Ramos (cell line): ENCODE measurements at regions not wholly inside any gene's neighbourhood (a gene's known extent, or its start where the extent isn't known, plus 50 kb on each side); places are given as distances from the start of the nearest gene placed in this dataset.

ENCODE experiments used
- in situ Hi-C: fragments of 300-500 bp; cut with MboI; formaldehyde crosslinking; loops from one replicate; pipeline ENCODE4 v1.14.3; 2022; ENCODE audit warnings: low sequenced_read_pairs; ENCODE audit not compliant: unreplicated experiment

DNA sequence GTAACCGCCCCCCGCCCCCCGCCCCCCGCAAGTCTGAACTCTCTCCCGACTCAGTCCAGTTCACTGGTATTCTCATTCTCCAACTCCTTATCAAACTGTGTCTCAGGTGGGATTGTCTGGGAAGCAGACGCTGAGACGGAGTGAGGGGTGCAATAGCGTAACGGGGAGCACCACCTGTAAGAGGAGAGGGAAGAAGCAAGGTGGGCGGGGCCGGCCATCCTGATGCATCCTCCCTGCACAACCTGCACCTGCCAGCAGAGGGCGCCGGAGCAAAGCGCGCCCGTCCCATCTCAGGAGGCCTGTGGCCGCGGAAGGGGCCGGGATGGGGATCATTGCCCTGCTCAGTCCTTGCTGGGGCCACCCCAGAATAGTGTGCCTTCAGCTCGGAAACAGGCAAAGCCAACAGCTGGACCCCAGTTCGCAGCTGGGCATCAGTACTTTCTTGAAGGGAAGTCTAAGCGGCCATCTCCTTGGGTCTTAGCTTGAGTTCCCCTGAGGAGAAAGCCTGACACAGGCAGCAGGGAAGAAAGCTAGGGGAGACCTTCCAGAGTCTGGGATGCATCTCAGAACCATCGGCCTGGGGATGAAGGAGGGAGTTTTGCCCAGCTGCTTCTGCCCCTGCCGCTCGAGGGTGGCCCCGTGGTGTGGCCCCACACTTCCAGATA lies 208.0 kb downstream of the TFCP2L1 start:
- in situ Hi-C loops, result no loop called here

DNA sequence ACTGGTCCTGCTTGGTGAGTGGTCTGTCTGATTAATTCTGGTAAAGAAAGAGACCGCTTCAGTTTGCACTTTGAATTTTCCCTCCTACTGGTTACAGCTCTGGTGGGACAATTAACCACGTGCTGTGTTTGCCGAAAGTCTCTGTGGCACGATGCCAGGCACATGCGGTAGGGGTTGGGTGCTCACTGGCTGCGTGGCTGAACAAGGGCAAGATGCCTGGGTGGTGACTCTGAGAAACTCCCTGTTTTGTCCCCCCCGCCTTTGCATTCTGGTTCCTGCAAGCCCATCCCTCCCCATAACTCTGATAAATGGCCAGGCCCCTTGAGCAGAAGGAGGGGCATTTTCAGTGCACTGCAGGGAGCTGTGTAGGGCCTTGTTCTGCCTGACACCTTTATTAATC lies 206.1 kb downstream of the TFCP2L1 start:
- in situ Hi-C loops, result no loop called here

- in situ Hi-C loops, result loop anchor here (10.0 kb wide), 1 partner anchor 385 kb away; no protein-coding TSS in a partner anchor
Observed at GRCh38 chr2:121080013-121080772, 204.8 kb downstream of the TFCP2L1 start.

DNA sequence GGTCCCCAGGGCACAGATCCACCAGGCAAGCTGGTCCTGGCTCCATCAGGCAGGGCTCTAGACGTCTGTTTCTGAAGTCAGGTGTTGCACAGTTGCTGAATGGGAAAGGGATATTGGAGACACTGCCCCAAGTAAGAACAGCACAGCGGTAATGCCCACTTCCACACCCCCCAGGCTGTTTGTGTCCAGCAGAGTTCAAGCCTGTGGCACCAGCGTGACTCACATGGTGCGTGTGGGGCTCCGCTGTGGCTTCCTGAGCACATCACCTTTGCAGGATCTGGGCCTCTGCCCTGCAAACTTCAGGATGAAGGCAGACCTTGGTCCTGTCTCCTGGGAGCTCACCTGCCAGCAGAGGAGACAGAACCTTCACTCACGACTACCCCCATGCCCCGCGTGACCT lies 203.3 kb downstream of the TFCP2L1 start:
- in situ Hi-C loops, result loop anchor here (10.0 kb wide), 1 partner anchor 387 kb away; no protein-coding TSS in a partner anchor

DNA sequence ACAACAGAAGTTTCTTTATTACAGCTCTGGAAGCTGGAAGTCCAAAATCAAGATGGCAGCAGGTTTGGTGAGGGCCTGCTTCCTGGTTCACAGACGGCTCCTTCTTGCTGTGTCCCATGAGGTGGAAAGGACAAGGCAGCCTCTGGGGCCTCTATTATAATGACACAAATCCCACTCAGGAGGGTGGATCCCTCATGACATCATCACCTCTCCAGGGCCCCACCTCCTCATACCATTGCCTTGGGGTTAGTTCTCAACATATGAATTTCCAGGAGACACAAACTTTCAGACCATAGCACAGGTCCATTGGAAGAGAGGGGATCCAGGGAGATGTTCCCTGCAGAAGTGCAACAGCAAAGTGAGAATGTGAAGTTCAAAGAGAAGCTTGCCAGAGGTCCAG lies 202.8 kb downstream of the TFCP2L1 start:
- in situ Hi-C loops, result loop anchor here (10.0 kb wide), 1 partner anchor 387 kb away; no protein-coding TSS in a partner anchor

GRCh38 chr2:121084130-121084680 lies 200.8 kb downstream of the TFCP2L1 start:
- in situ Hi-C loops, result loop anchor here (10.0 kb wide), 1 partner anchor 389 kb away; no protein-coding TSS in a partner anchor

- in situ Hi-C loops, result loop anchor here (10.0 kb wide), 1 partner anchor 391 kb away; no protein-coding TSS in a partner anchor
Observed at GRCh38 chr2:121085801-121086200, 199.2 kb downstream of the TFCP2L1 start.

DNA sequence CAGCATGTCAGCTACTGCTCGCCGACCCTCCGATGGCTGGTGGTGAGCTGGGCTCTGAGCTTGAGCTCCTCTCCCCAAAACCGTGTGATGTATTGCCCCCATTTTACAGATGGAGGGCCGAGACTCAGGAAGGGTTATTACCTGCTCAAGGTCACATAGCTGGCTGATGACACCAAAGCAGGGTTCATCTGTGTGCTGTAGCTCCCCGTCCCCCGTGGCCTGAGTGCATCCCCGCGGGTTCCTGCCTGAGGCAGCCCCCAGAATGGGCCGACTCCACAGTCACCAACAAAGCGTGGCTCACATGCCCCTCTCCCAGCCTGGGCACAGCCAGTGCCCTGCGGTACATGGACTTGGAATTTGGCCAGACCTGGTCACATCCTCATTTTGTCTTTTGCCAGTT lies 198.6 kb downstream of the TFCP2L1 start:
- in situ Hi-C loops, result loop anchor here (10.0 kb wide), 1 partner anchor 392 kb away; no protein-coding TSS in a partner anchor

DNA sequence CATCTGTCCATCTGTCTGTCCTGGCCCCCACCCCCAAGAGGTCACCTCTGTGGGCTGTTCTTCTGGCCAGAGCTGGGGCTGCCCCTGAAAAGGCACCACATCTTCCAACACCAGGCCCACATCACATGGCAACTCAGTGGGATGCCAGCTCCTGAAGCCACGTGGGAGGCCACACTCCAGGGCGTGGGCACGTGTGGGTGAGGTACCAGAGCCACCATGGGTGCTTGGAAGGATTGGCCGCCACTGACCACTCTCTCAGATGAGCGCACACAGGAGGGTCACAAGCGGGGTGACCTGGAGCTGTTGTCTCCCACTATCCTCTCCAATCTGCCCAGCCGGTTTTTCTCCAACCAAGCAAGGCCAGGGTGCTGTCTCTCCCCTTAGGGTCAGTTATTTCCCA lies 197.9 kb downstream of the TFCP2L1 start:
- in situ Hi-C loops, result loop anchor here (10.0 kb wide), 1 partner anchor 392 kb away; no protein-coding TSS in a partner anchor

GRCh38 chr2:121088251-121089165 lies 196.5 kb downstream of the TFCP2L1 start:
- in situ Hi-C loops, result loop anchor here (10.0 kb wide), 1 partner anchor 394 kb away; no protein-coding TSS in a partner anchor

DNA sequence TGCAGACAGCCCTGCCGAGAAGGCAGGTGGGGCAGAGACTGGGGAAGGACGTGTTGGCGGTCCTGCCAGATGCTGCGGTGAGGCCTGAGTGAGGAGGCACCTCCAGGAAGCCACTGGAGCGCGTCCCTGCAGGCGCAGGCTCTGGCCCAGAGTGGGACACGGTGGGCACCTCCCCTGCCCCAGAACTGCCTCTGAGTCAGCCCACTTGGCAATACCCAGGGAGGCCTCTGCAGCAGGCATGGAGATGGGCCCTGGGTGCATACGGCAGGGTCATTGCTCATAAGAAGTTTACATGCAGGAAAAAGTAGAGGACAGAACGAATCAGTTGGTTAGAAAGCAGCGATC lies 195.9 kb downstream of the TFCP2L1 start:
- in situ Hi-C loops, result loop anchor here (10.0 kb wide), 1 partner anchor 394 kb away; no protein-coding TSS in a partner anchor

DNA sequence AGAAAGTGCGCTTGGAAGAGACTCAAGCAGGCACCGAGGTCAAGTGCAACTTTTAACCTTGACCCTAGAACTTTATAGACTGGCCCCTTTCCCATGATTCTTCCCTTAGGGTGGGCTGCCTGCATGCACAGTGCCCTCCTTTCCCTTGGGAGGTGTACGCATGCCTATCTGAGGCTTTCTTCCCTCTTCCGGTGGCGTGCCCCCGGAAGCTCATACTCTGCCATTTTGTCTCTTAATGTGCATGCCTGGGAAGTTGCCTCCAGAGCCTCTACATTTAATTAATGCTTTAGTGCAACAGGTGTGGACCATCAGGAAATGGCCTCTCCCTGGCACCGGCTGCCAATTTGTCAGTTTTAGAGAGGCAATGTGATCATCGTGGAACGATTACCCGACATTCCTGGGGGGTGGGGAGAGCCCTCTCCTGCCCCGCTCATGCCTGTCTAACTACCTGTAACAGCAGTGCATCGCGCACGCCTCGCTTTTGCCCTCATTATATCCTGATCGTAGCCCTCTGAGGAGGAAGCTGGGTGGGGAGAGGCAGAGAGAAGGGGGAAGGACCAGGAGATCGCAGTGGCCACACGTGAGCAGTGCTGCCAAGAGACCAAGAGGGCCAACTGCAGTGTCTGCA lies 194.8 kb downstream of the TFCP2L1 start:
- in situ Hi-C loops, result no loop called here

- in situ Hi-C loops, result no loop called here
Observed at GRCh38 chr2:121092095-121092494, 192.9 kb downstream of the TFCP2L1 start.

GRCh38 chr2:121093692-121094091 lies 191.3 kb downstream of the TFCP2L1 start:
- in situ Hi-C loops, result no loop called here

DNA sequence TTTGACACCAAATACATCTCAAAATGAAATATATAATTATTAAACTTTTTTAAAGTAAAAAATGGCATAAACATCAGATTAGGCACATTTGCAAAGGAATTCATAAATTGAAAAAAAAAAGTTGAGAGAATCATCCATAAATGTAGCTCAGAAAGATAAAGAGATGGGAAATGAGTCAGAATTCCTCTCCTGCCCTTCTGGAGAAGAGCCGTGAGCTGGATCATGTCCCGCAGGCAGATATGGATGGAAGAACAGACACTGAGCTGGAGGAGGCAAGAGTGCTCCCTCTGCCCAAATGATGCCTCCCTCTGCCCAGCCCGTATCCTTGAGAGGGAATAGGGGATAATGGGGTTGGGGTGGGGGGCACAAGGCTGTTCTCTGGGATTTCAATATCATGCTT lies 190.9 kb downstream of the TFCP2L1 start:
- in situ Hi-C loops, result no loop called here

DNA sequence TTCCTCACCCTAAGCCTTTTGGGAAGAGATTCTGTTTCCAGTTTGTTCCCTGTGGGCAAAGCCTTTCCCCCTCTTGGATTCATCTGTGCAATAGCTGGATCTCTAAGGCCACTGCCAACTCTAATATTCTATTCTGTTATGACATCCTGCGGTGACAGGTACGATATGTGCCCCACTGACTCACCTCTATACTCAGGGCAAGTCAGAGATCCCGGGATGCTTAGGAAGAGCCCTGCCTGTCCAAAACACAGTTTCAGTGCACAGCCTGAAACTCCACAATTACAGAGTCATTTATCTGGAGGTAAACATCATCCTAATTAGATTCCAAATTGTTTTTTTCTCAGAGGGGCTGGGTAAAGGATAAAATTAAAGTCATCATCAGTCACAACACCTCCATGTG lies 190.2 kb downstream of the TFCP2L1 start:
- in situ Hi-C loops, result no loop called here

GRCh38 chr2:121095257-121096080 lies 189.5 kb downstream of the TFCP2L1 start:
- in situ Hi-C loops, result no loop called here

DNA sequence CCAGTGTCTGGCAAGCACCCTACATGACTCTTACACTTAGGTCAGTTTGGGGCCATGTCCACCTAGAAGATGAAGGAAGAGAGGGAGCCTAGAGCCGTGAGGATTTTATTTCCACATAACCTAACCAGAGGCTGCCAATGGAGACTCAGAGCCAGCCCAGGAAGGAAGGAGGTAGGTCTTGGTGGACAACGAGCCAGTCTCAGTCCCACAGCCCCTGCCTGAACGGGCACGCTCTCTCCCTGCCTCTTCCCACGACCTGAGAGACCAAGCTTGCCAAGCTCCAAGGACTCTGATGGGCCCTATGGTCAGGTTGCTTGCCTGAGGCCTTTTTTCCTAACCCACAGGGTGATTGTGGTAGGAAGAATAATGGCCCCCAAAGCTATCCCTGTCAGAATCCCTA lies 188.4 kb downstream of the TFCP2L1 start:
- in situ Hi-C loops, result no loop called here

DNA sequence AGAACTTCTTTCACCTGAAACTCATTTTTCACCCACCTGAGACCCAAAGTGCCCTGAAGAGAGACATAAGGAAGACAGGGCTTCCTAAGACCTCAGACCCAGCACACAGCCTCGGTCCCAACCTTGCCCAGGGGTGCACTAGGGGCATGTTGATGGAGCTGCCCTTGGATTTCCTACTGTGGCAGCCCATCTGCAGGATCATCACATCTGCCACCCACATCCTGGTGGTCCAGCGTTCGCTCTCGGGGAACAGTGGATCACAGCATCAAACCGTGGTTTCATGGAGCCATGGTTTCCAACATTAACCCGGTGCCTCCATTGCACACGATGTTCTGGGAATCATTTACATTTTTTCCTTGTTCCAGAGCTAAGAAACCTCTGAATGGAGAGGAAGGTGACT lies 186.4 kb downstream of the TFCP2L1 start:
- in situ Hi-C loops, result no loop called here
